ENCODE measurements at regions not wholly inside any gene's neighbourhood (a gene's known extent, or its start where the extent isn't known, plus 50 kb on each side); places are given as distances from the start of the nearest gene placed in this dataset.

DNA sequence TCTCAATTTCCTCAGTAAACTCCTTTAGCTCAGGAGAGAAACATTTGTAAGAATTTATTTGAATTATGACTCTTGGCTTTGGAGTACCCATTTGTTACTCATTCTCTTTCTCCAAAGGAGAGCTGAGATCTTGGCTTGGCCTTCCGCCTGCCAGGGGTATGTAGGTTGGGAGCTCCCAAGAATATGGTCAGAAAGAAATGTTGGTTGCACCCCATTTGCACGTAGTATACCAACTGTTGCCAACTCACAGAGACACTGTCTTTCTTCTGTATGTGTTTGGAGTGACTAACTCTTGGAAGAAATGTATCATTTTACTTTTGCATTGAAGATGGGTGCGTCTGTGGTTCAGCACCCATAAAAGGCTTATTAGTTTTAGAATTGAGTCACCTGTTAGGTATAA lies 708.5 kb upstream of the SORCS1 start:
- TF ChIP-seq, protein P1, sequence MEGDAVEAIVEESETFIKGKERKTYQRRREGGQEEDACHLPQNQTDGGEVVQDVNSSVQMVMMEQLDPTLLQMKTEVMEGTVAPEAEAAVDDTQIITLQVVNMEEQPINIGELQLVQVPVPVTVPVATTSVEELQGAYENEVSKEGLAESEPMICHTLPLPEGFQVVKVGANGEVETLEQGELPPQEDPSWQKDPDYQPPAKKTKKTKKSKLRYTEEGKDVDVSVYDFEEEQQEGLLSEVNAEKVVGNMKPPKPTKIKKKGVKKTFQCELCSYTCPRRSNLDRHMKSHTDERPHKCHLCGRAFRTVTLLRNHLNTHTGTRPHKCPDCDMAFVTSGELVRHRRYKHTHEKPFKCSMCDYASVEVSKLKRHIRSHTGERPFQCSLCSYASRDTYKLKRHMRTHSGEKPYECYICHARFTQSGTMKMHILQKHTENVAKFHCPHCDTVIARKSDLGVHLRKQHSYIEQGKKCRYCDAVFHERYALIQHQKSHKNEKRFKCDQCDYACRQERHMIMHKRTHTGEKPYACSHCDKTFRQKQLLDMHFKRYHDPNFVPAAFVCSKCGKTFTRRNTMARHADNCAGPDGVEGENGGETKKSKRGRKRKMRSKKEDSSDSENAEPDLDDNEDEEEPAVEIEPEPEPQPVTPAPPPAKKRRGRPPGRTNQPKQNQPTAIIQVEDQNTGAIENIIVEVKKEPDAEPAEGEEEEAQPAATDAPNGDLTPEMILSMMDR (IDR thresholded peaks at IDR 0.05) = no peak
- no peak for TF ChIP-seq POLR2A (IDR thresholded peaks at IDR 0.05)

All from ovary (tissue), 3 donors.